Fibroblast of skin of abdomen (primary cell): ENCODE measurements at regions not wholly inside any gene's neighbourhood (a gene's known extent, or its start where the extent isn't known, plus 50 kb on each side); places are given as distances from the start of the nearest gene placed in this dataset.

Experiments used
- DNase-seq: peaks from one replicate; pipeline ENCODE4 v3.0.0-alpha.2; 2013

GRCh38 chr1:184141361-184141880 lies 89.9 kb downstream of the TSEN15 start:
- DNase-seq: no peak

- peak; percentile 41 for DNase-seq
Measured at GRCh38 chr1:184143449-184143848, 91.9 kb downstream of the TSEN15 start.

DNA sequence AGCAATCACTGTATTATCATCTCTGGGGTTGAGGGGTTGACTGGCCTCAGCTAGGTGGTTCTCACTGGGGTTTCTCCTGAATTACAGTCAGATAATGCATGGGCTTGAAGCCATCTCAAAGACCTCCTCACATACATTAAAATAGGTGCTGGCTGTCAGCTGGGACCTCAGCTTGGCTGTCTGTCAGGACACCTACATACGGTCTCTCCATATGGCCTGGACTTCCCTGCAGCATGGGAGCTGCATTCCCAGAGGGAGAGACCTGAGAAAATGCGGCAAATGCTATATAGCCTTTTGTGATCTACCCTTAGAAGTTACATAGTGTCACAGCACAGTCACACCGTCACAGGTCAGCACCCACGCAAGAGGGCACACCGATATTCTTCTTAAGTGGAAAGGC lies 93.6 kb downstream of the TSEN15 start:
- DNase-seq: no peak

DNA sequence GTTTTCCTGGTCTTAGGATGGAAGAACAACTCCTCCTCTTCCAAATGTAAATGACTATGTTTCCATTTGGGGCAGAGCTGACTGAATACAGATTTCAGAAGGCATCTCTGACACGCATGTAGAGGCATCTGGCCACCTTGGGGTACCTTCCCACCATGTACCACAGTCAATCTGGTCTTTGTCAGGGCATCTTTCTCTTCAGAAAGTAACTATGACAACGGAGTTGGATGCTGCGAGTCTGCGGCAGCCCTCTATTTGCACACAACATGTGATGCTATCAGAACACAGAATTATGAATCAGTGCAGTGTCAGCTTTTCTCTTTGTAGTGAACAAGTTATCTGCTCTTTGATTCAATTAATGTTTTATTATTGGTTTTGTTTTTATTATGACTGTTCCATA lies 94.7 kb downstream of the TSEN15 start:
- no peak for DNase-seq

DNA sequence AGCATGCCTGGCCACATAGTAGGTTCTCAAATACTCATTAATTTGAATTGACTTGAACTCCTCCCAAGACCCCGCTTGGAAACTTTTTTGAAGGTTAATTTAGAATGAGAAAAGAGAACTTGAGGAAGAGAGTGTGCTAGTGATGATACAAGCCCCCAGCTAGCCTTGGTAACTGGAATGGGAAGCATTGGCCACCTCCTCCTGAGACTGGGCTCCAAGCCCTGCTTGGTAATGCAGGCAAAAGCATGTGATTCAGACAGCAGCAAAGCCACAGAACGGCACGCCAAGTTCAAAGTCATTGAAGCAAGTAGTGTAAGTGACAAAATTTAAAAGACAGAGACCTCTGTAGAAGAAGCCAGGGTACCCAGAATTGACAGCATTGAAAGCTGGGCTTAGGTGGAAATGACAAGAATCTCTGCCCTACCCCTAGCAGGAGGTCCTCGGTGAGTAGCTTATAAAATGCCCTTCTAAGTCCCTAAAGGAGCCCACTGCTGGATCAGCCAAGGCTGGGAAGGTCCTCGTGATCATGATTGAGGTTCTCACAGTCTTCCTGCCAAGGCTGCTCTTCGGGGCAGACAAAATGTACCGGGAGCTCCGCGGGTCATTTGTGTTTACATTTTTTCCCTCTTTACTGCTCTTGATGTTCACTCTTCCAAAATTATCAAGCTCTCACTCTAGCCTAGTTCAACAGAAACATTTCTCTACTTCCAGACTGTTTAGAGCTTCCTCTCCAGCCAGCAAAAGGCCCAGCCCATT lies 99.4 kb downstream of the TSEN15 start:
- peak; percentile 38 for DNase-seq

GRCh38 chr1:184152434-184152898 lies 100.9 kb downstream of the TSEN15 start:
- peak; percentile 74 for DNase-seq

DNA sequence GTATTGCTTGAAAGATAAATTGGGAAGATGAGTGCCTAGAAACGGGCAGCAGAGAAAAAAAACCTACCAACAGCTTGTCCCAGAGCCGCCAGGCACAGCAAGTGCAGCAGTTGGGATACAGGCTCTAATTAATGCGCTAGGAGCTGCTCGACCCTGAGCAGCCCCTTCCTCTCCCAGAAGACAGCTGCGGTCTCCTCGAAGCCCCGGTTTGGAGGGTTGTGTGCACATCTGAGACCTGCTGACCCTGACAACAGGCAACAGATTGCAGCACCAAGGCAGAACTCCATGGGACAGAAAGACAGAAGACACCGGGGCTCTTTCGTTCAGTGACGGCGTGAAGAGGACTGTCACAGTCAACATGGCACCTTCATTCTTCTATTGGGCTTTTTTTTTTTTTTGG lies 101.4 kb downstream of the TSEN15 start:
- DNase-seq: no peak

GRCh38 chr1:184153731-184154130 lies 102.2 kb downstream of the TSEN15 start:
- DNase-seq: no peak

DNA sequence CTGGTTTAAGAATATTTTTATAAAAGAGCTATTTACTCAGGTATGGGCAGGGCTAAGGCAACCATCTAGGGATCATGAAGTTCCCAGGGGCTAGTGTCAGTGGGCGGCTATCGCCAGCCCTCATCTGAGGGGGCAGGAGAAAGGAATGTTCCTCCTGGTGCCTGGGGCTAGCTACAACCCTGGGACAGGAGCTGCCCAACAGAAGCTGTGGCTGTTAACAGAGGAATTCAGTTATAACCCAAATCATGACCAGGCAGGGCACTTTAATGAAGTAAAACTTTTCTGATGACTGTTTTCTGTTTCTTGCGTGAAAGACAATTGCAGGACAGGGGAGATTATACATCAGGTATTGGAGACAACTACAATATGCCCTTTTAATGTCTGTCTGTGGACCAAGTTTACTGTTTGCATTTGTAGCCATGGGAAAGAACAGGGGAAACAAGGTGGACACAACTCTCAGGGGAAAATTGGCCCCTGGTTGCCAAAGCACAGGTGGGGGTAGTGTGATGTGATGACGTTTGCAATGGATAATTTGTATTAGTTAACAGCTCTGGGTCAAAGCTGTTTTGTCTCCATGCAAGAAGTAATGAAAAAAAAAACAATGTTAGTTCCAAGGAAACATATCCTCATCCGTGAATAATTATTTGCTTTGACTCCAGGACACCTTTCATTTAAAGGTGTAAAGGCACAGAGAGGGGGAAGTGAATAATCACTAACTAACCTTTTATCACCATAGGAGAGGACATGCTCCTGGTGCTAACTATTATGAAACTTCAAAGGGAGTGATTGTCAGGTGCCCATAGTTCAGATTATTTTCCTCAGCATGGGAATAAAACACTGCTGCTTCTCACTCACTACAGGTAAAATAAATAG lies 105.2 kb downstream of the TSEN15 start:
- no peak for DNase-seq

- no peak for DNase-seq
Measured at GRCh38 chr1:184157394-184157742, 105.8 kb downstream of the TSEN15 start.

GRCh38 chr1:184158896-184159681 lies 107.6 kb downstream of the TSEN15 start:
- peak; percentile 23 for DNase-seq

DNA sequence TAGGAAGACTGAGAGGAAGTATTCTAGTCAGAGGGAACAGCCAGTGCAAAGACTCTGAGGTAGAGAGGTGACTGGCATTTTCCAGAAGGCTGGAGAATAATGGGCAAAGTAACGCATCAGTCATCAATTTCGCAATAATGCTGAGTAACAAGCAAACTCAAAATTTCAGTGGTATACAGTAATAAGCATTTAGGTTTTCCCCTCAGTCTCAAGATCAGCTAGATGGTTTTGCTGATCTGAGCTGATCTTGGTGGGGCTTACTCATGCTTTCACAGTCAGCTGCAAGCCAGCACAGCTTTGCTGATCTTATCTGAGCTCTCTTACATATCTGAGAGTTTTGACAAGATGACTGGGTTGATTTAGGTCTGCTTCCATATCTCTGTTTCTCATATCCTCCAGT lies 108.7 kb downstream of the TSEN15 start:
- DNase-seq: peak; percentile 80

GRCh38 chr1:184161071-184161698 lies 109.7 kb downstream of the TSEN15 start:
- peak; percentile 86 for DNase-seq

GRCh38 chr1:184162281-184162680 lies 110.8 kb downstream of the TSEN15 start:
- DNase-seq: peak; percentile 61

GRCh38 chr1:184163674-184164465 lies 112.3 kb downstream of the TSEN15 start:
- DNase-seq: peak; percentile 93

DNA sequence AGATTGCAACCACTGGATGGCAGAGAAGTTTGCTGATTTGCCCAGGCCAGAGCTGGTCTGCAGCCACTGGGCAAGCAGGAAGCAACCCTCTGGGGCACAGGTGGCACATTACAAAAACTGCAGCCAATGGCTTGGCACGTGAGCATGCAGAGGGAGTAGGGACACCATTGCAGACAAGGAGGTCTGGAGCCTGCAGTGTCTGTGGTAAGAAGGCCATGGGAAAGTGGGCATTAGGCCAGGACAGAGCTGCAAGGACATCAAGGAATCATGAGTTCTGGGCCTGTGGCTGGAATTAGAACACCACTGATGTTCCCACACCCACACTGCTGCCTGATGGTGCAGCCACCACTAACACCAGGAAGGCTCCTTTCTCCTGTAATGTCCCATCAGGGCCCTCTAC lies 113.0 kb downstream of the TSEN15 start:
- DNase-seq: no peak

DNA sequence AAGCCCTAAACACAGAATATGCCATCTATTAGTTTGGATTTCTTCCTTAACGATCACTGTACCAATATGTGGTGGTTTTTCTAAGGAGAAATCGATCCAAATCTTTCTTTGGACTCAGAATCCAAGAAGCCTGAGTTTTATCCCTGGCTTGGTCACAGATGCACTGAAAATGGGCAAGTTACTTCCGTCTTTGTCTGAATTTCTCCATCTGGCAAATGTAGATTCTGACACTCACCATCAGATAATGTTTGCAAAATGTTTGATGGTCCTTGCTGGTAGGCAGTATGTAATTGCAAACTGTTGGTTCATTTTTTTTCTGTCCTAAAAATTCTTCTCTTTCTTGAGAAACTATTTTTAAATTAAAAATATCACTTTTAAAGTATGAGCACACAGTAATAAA lies 115.0 kb downstream of the TSEN15 start:
- DNase-seq: no peak

DNA sequence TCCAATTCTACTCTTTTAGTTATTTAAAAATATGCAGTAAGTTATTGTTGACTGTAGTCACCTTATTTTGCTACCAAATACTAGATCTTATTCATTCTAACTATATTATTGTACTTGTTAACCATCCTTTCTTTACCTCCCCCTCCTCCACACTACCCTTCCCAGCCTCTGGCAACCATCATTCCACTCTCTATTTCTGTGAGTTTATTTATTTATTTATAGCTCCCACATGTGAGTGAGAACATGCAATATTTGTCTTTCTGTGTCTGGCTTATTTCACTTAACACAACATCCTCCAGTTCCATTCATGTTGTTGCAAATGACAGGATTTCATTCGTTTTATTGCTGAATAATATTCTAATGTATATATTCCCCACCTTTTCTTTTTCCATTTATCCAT lies 115.8 kb downstream of the TSEN15 start:
- DNase-seq: no peak

DNA sequence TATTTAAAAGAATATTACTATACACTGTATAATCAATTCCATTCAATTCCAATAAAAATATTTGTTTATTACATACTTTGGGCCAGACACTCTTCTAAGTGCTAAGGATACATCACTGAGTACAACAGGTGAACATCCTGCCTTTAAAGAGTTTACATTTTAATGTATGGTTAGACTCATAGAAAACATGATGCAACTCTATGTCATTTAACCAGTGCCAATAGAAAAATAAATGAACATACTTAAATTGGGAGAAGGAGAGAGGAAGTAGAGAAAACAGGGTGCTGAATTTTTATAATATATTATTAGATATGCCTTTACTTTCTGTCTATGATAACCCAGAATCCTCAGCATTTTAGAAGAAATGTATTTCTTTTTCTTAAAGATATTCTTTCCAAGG lies 119.2 kb downstream of the TSEN15 start:
- DNase-seq: no peak

DNA sequence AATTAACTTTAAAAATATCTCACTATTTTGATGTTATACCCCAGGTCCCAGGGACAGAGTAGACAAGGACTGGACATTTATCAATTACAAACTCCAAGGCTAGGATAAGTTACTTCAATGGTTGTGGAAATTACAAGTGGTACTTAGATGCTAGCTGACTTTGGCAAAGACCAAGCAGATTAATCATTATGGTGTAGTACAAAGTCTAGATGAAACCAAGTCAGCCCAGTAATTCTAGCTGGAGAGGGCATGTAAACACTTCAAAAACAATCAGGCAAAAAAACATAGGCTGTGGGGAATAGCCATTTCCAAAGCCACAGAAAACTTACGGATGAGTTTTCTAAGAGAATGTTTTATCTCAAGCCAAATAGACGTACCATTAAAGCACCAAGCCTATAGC lies 124.5 kb downstream of the TSEN15 start:
- DNase-seq: no peak

DNA sequence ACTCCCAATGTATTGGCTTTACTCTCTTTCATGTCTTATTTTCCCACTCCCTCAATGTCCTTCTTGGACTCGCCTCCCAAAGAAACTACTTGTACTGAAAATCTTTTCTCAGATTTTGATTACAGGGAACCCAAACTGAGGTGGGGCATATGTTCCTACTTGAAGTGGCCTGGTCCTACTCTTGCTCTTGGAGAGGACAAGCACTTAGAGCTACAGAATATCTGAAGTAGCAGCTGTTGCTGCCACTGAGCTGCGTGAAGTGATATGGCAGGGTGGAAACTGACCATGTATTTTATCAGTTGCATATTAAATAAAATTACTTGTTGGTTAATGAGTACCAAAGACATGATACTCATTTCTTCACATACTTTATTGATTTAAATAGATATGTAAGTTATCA lies 129.5 kb downstream of the TSEN15 start:
- DNase-seq: no peak

GRCh38 chr1:184183919-184184318 lies 132.4 kb downstream of the TSEN15 start:
- no peak for DNase-seq
